ENCODE measurements at regions not wholly inside any gene's neighbourhood (a gene's known extent, or its start where the extent isn't known, plus 50 kb on each side); places are given as distances from the start of the nearest gene placed in this dataset.

- TF ChIP-seq CTCF (conservative IDR thresholded peaks at IDR 0.05; ENCODE audit: low read length) (no peak), EZH2phosphoT487 (IDR thresholded peaks at IDR 0.05; ENCODE audit: borderline replicate concordance) (no peak)
Measured at GRCh38 chr4:177185579-177185978, 124.1 kb upstream of the NEIL3 start.

All from Loucy (cell line).